Breast epithelium (tissue), 3 donors: ENCODE measurements at regions not wholly inside any gene's neighbourhood (a gene's known extent, or its start where the extent isn't known, plus 50 kb on each side); places are given as distances from the start of the nearest gene placed in this dataset.

Source experiments
- POLR2A ChIP-seq: fragments of 450-650 bp; IDR thresholded peaks from one replicate; pipeline ENCODE4 v1.6.1; 2016; ENCODE audit warnings: antibody characterized with exemption, mild to moderate bottlenecking, moderate library complexity
- POLR2AphosphoS5 ChIP-seq, 3 donors: sonication (generic); formaldehyde crosslinking; IDR thresholded peaks; one replicate each; pipeline ENCODE4 v1.6.1; 2017; ENCODE audit warnings: antibody characterized with exemption in 3 of 3
- TF ChIP-seq, protein P1 (sequence below), 3 donors: fragments of 450-650 bp; IDR thresholded peaks; one replicate each; pipeline ENCODE4 v1.5.1; 2016 to 2017; ENCODE audit warnings: antibody characterized with exemption in 3 of 3, mild to moderate bottlenecking in 3 of 3, moderate library complexity in 3 of 3

DNA sequence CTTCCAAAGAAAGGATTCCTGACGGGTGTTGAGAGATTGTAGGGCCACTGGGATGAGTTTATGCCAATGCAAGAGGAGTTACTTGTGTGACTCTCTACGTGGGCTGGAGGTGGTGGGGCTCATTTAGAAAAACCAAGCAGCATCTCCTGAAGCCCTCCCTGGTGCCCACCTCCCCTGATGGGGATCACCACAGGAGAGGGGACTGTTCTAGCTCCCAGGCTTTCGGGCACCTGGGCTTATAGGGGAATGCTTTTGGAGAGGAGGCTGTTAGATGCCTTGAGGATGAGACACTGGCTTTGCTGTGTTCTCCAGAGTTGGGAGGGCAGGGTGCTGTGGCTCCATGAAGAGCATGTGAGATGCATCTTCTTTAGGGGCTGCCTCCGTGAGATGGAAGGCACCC, 65.0 kb downstream of the IRX1 start:
- TF ChIP-seq, protein P1, sequence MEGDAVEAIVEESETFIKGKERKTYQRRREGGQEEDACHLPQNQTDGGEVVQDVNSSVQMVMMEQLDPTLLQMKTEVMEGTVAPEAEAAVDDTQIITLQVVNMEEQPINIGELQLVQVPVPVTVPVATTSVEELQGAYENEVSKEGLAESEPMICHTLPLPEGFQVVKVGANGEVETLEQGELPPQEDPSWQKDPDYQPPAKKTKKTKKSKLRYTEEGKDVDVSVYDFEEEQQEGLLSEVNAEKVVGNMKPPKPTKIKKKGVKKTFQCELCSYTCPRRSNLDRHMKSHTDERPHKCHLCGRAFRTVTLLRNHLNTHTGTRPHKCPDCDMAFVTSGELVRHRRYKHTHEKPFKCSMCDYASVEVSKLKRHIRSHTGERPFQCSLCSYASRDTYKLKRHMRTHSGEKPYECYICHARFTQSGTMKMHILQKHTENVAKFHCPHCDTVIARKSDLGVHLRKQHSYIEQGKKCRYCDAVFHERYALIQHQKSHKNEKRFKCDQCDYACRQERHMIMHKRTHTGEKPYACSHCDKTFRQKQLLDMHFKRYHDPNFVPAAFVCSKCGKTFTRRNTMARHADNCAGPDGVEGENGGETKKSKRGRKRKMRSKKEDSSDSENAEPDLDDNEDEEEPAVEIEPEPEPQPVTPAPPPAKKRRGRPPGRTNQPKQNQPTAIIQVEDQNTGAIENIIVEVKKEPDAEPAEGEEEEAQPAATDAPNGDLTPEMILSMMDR (IDR thresholded peaks at IDR 0.05), result no peak
- TF ChIP-seq POLR2A (no peak), POLR2AphosphoS5 (IDR thresholded peaks at IDR 0.05) (no peak)
